Amygdala (tissue), 56 donors: ENCODE measurements at regions not wholly inside any gene's neighbourhood (a gene's known extent, or its start where the extent isn't known, plus 50 kb on each side); places are given as distances from the start of the nearest gene placed in this dataset.

Experiments
- DNase-seq, 56 donors: peaks; one replicate each; lab custom pipeline; 2025; lab: John Stamatoyannopoulos, UW

DNA sequence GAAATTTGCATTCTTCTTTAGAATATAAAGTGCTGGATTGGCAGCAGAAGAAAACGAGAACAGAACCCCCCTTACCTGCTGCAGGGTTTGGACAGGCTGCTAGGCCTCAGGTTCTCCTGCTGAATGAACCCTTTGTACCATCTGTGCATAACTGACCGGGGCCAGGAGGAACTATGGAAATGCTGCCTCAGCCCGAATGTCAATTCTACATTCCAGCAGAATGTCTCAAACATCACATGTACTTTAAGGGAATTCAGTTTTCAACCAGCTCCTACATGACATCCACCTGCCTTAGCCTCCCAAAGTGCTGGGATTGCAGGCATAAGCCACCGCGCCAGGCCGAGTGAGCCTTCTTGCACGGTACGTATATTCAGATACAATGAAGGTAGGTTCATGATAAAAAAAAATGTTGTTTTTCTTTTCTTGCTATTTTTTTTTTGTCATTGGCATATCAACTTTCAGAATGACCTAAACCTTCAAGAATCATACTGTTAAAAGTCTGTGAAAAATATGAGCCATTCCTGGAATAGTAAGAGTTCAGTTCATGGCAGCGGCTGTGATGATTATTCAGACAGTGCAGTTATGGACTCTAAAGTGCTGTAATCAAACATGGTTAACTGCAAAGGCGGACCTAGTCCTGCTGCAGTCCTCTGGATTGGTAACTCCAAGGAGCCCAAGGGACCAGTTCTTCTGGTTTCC, 84.4 kb upstream of the TNS3 start:
- DNase-seq = no peak

DNA sequence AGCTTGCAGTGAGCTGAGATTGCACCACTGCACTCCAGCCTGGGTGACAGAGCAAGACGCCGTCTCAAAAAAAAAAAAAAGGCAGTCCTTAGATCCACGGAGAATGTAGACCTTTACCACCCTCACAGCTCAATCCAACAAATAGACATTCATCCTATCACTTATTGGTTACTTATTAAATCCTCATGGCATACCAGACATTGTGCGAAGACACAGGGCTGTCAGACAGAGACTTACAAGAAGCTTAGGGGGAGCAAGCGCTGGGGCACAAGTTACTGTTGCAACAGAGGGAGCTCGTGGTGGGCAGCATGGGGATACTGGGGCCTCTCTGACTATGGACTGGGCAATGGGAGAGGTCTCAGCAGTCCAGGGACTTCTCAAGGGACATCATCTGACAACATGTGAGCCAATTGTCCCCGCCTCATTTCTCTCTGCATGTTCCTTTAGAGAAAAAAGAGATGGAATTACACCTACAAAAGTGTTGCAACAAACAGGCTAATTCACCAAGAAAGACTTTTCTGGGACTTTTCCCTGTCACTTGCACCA, 82.8 kb upstream of the TNS3 start:
- DNase-seq = no peak

DNA sequence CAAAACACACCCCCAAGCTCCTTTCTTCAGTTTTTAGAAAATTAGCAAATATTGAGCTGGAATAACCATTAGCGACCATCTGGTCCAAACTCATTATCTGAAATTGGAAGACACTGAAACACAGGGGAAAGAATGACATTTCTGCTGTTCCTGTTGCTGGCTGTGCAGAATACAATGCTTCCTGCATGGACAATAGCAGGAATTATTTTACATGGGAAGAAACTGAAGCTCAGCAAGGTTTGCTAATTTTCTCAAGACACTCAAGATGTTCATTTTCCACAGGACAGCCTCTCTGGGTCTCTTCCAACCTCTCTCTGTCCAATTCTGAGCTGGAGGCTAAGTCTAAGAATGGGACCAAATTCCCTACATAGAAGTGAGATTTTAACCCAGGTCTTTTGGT, 81.9 kb upstream of the TNS3 start:
- no peak for DNase-seq

DNA sequence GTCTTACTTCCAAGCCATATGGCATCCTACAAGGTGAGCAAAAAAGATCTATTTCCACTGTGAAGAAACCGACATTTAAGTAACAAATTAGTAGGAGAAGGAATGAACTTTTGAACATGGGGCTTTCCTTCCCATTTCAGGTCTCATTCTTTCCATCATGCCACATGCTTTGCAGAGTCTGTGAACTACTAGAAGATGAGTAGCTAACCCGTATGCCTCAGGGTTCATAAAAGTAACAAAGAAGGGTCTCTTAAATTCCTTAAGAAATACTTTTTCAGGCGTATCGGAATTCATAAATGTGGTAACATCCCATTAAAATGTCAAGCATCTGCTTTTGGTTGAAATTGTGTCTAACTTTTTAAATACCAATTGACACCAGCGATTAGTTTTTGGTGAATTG, 81.3 kb upstream of the TNS3 start:
- DNase-seq = no peak

DNA sequence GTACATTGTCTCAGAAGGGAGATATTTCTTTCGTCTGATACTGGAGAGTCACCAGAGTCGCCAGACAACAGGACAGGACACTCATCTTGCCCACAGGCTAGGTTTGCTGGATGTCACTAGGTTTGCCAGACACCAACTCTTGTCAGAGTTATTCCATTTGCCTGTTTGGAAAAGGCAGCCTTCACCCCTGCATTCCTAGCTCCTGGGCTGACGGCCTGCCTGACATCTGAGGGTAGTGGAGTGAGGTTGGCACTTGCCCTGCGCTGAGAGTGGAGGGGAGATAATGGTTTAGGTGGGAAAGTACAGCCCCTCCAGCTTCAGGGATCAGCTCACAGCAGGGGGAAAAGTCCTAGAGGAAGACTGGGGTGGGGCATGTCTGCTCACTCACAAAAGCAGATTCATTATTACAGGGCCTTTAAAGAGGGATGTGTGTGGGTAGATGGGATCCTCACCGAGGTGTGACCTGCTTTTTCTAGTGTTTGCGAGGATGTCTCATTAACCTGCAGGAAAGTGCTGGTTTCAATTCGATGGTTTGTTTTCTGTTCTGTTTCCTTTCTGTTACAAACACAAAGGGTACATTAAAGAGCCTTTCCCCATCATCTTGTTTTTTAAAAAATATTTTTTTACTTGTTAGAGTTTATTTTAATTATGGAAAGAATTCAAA, 79.3 kb upstream of the TNS3 start:
- no peak for DNase-seq

DNA sequence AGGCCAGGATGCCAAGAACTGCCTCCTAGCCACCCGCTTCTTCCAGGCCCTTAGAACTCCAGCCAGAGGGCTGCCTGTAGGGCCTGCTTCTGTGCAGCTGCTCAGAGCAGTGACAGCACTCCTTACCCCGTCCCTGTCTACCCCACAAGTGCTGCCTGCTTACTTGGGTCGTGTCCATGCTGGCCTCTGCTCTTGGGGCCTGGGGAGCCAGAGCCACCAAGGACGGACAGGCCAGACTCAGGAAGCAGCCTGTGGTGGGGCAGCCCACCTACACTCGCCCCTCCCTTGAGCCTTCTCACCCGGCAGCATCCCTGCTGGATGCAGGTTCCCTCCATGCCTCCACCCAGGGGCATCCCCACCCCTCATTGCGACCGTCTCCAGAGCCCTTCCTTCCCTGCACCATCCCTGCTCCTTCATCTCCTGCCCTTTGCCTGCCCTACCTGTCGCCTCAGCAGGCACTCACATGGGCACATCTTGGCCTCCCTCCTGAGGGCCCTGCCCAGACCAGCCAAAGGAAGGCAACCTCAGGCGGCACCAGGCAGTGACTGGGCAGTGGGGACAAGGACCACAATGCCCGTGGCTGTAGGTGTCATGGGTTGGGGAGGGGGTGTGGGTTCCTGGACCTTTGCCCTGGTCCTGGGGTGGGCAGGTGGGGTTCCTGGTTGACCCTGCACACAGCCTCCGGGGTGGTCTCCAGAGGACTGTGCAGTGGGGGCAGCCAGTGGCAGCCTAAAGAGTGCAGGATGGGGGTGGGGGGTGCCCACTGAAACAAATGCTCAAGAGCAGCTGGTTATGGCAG, 78.0 kb upstream of the TNS3 start:
- no peak for DNase-seq

DNA sequence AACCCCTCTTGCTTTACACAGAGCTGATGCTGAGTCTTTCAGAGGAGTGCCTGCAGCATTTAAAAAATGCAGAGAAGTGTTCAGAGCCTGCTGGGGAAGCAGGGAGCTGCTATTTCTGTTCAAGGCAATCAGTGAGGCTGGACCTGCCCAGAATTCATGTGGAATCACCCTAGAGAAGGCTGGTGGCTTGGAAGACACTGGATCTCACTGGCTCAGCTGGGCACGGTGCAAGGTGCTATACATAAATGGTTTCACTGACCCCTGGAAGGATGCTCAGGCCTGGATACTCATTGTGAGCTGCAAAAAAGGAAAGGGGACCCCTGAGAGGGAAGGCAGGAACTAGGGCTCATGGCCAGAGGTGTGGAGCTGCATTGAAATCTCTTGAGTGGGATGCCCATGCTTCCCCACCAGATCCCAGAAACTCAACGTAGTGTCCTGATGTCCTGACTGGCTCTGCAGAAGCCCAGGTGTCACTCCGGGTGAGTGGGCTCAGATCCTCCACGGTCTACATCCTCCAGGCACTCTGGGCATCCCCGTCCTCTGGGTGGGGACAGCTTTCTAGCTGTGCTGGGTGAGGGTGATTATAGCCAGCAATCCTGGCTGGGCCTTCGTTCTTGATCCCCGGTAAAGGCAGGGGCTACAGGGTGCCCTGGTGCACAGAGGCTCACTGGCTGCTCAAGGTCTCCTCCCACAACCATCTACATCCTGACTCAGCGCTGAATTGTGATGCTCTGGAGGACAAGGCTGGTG, 77.2 kb upstream of the TNS3 start:
- no peak for DNase-seq

DNA sequence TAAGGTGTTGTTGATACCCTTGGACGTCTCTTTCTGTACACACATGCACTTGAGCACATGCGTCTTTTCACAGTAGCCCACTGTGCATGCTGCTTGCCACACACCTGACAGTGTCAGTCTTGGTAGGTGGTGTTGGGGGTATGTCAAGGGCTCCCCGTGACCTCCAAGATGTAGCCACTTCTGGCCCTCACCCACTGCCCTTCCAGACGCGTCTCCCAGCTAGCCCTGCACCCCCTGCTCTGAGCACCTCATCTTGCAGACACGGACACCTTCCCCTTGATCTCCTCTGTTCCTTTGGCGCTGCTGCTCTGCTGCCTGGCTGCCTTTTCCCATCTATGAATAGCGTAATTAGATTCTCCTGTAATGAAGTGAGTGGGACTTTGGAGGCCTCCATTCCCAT, 75.2 kb upstream of the TNS3 start:
- DNase-seq = no peak

DNA sequence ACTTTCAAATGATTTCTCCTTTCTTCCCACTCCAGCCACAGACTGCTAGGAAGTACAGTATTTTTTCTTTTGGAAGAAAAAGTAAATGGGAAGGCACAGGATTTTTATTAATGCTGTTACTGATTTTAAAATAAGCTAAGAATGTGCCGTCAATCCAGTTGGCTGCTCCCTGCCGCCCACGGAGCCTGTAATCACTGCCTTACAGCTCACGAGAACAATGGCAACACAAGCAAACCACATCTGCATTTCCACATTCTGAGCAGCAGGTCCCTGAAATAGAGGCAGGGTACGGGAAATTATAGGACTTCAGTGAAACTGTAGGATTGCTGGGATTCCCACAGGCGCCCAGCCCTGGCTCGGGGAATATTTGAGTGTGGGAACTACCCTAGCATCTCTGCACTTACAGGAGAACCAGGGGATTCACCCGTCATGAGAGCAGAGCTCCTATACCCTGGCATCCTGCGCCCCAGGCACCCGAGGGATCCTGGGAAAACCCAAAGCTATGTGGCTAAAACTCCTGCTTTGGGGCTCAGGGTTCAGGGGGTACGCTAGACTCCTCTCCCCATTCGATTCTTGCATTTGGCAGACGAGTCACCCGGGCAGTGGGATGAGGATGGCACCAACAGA, 72.9 kb upstream of the TNS3 start:
- peak in 1 of 56 donors; percentile 5 for DNase-seq

DNA sequence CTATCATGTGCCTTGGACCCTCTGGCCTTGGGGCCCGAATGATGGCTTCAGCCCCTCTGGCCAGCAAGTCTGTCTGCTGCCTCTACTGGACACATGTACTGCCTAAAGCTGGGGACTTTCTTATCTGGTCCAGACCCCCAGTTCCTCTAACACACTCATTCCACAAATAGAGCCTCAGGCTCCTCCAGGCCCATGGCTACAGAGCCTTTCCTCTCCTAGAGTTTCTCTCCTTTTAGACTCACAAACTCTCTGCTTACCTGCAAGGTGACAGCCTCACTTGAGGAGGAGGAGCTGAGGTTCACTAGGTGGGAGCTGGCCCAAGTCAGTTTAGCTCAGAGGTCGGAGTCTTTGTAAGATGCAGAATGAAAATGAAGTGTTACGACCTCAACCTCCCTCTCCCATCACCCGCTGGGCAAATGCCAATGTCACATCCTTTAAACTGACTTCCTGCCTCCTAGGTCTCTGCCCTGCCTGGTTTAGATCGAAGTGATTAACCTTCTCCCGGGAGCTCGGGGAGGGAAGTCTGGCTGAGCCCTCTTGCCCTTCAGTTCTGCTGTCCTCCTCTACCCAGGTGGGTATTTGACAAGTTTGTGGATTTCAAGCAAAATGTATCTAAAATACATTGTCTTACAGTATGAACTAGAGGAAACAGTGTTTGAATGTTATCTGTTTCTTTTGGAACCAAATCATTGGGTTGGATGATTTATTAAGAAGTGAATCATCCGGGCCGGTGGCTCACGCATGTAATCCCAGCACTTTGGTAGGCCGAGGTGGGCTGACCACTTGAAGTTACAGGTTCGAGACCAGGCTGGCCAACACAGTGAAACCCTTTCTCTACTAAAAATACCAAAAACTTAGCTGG, 71.9 kb upstream of the TNS3 start:
- no peak for DNase-seq

DNA sequence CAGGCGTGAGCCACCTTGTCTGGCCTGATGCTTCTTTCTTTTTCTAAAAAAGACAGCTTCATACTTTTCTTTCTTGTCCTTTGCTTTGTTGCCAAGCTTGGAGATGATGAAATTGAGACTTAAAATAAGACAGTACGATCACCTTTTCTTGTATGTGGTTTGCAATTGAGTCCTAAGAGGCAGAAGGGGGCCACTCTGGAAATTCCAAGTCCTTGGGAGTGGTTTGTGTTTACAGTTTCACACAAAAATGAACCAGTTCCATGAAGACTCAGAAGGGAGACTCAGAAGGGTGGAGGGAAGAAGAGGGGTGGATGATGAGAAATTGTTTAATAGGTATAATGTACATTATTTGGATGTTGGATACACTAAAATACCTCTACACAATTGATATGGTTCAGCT, 70.7 kb upstream of the TNS3 start:
- DNase-seq = no peak

DNA sequence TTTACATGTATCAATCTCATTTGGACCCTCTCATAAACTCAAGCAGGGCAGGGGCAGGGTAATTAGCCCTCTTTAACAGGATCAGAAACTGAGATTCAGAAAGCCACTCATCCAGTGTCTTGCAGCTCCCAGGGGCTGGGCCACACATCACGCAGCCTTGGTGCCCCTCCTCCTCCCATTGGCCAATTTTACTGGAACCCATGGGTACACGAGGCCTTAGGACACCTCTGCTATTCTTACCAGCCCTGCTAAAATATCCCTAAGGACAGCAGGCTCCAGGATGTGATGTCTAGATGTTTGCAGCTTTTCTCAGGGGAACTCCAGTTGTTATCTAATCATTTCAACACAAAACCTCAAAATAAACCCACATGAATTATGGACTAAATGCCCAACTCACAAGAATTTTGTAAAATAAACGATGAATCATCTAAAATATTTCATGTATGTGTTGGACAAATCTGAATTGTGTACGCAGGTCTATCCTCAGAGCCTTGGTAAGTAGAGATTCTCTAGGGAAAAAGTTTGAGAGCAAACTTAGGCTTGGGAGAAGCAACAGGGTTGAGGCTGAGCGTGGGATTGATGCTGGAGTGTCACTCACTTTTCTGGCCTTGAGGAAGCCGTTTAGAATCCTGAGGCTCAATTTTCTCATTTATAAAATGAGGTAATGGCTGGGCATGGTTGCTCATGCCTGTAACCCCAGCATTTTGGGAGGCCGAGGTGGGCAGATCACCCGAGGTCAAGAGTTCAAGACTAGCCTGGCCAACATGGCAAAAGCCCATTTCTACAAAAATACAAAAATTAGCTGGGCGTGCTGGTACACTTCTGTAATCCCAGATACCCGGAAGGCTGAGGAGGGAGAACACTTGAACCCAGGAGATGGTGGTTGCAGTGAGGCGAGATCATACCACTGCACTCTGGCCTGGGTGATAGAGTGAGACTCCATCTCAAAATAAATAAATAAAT, 69.7 kb upstream of the TNS3 start:
- no peak for DNase-seq

DNA sequence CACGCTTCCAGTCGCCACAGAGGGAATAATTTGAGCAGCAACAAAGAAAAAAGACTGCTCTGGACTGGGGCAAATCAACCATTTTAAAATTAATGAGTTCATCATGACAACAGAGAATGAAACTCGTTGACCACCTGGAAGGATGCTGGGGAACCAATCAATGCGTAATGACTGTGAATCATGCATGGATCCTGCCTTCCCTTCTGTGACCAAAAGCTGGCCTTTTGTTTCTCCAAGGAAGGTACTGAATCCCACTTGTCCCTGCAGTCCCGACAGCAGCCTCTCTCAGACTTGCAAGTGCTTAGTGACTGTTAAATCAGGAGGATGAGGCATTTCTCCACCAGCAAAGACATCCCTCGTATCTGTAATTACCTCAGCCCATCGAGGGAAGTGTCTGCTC, 68.0 kb upstream of the TNS3 start:
- no peak for DNase-seq

DNA sequence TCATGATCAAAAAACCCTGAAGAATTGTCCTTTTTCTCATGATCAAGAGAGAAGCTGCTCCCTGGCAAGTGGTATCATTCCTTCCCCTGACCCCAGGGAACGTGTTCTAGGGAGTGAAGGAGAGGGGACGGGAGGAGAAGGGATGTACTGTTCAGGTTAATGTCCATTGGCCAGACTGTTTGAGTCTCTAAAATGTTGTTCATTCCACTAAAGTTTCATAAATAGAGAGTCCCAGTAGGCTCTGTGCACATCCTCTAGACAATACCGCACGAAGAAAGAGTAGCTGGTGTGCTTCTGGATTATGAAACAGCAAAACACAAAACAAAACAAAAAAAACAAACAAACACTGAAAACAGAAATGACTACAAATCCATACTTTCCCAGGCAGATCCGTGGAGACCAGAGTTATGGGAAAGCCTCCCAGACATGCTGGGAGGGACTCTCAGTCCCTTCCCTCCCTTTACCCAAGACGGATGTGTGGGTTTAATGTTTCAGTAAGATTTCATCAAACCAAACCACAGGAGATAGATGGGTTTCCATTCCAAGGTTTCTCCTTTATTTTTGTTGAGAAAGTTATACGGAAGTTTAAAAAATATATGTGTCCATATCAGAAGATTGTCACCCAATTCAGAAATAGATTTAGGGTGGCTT, 66.5 kb upstream of the TNS3 start:
- no peak for DNase-seq

DNA sequence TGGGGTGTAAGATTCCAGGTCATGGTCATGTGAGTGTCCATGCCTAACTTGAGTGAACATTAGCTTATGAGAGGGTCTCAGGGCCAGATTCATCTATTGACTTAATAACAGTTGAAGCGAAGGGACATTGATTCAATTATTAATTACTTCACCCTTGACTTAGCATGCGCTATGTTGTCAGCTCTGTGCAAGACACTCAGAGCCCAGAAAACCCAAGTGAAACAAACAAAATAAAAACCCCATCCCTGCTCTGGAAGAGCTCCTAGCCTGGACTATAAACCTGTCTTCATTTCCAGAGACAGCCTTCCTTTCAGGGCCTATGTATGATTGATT, 66.0 kb upstream of the TNS3 start:
- no peak for DNase-seq

DNA sequence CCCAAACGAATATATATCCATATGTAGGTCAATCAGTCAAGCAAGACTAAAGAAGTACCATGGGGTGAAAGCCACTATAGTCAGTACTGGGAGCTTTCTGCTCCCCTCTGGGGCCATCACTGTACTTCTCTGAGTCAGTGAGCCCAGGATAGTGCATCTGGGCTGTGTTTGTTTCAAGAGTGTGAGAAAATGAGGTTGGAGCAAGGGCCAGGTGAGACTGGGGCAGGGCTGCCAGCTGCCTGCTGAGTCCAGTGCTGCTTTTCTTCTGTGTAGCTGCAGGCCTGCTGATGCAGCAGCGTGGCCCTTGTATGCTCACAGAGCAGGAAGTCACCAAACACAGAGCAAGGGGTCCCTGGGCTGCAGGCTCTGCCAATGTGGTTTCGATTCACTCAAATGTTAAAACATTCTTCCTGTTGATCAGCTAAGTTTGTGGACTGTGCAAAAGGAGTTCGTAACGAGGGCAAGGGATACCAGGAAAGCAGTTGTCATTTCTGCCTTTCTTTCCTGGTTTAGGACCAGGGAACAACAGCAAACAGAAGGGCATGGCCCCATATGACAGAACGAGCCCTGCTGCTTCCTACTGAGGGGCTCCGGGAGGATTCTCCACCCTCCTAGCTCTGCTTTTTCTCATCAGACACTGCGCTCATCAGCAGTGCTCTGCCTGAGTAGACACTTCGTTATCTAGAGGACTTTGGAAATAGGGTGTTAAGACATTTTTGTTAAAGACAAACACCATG, 65.4 kb upstream of the TNS3 start:
- peak in 4 of 56 donors; percentile 7 to 49 (median 22) for DNase-seq
